ENCODE measurements at regions not wholly inside any gene's neighbourhood (a gene's known extent, or its start where the extent isn't known, plus 50 kb on each side); places are given as distances from the start of the nearest gene placed in this dataset.
"Not testable (repeated sequence)": the region's sequence is repeated elsewhere in the genome, so short reads cannot be mapped to it uniquely, and the experiment has no call there.

DNA sequence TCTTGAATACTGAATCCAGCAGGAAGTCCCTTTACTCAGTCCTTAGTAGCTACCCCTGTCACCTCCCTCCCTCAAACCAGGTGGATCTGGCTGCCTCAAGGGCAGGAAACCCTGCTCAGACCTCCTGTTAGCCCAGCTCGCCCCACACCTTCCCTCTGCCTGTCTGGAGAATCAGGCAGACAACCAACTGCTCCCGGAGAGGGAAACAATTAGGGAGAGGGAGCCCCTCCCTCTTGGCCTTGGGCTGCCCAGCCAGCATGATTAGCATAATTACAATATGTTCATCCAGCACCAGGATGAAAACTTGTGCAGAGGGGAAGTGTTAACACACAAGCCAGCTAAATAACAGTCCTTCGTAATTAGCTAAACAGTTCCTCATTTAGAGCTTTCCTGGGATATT, 185.5 kb downstream of the C1D start:
- DNase-seq, result no peak

GRCh38 chr2:67878743-67879142, 184.1 kb downstream of the C1D start:
- no peak for DNase-seq

DNA sequence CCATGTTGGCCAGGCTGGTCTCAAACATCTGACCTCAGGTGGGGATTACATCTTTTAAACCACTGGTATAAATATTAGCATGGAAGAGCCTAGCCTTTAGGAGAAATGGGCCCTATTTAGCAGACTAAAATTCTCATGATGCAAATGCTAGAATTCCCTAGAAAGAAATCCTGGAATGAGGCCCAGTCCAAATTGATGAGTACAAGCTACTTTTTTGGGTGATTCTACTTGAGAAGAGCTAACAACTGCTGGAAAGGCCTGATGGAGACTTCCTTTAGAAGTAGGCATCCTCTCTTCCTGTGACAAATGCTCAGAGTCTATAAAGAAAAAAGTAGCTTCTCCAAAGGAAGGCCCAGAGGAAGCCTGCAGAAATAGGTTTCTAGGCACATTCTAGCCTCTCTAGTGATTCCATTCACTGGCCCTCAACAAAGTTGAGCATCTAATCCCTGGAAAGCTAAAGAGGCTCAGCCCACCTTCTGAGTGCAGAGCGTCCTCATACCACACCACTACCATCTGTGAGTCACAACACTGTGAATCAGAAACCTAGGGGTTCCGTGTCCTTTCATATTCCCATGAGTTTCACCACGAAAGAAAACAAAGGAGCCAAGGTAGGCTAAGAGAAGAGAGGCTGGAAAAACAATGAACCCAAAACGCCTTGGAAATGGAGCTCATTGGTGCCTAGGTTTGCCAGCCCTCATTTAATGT, 183.1 kb downstream of the C1D start:
- no peak for DNase-seq

GRCh38 chr2:67880291-67880761, 182.5 kb downstream of the C1D start:
- no peak for DNase-seq

GRCh38 chr2:67881816-67882215, 181.0 kb downstream of the C1D start:
- no peak for DNase-seq

GRCh38 chr2:67883316-67884087, 179.3 kb downstream of the C1D start:
- DNase-seq, result no peak

DNA sequence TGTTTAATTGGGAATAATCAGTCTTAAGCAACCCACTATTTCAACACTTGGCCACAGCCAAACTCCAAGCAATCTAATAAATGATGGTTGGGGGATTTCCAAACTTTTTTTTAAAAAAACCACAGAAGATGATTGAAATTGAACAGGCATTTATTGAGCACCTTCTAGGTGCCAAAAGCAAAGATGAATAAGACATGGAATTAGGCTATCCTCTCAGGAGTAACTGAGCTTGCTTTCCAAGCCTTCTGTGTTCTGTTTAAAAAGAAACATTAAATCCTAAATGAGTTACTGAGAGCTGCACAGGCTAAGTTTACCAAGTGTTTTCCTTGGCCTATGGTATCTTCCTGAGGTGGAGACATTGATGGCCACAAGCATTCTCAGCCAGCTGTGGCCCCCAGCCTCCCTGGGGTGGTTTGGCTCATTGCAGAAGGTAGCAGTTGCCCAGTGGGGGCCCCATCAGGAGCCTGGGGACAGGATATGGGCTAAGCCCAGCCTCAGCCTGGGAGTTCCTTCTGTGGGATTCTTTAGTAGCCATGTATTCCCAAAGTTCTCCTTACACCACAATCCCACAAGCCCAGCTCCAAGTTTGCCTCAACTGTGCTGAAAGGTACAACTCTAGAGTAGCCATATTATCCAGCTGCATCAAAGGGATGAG, 174.3 kb downstream of the C1D start:
- no peak for DNase-seq

DNA sequence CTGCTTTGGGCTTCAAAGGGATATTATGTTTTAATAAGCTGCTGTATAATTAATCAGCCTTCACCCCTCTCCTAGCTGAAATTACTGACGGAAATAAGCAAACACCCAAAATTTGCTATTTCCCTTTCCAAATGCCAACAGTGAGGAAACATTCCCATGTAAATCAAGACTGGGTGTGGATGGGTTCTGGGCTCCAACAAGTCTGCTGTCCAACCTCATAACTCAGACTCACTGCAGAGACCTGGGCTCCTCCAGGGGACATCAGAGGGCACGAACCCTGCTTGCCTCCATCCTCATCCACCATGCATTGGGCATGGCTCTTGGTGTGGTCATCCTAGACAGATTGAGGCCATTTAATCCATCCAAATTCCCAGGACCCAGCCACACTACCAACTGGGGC, 173.7 kb downstream of the C1D start:
- no peak for DNase-seq

- DNase-seq, result no peak
These were observed 171.2 kb downstream of the C1D start for GRCh38 chr2:67891642-67892041.

DNA sequence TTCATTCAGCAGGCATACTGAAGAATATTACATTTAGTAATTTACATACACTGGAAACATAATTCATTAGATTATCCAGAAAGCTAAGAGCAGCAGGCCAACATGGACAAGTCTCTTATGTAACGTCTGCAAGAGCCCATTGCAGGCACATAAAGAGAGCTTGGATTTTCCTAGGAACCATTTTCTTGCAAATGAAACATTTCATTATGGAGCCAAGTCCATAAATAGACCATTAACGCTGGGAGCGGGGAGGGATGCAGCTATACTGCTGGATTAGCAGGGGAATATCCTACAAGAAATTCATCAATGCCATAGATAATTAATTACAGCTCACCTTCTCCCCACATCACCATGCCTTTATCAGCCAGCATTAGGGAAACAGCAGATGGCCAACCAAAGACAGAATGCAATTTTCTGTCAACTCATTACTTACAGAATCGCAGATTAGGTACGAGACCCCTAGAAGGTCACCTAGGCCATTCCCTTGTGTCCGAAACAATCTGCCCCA, 170.4 kb downstream of the C1D start:
- no peak for DNase-seq

DNA sequence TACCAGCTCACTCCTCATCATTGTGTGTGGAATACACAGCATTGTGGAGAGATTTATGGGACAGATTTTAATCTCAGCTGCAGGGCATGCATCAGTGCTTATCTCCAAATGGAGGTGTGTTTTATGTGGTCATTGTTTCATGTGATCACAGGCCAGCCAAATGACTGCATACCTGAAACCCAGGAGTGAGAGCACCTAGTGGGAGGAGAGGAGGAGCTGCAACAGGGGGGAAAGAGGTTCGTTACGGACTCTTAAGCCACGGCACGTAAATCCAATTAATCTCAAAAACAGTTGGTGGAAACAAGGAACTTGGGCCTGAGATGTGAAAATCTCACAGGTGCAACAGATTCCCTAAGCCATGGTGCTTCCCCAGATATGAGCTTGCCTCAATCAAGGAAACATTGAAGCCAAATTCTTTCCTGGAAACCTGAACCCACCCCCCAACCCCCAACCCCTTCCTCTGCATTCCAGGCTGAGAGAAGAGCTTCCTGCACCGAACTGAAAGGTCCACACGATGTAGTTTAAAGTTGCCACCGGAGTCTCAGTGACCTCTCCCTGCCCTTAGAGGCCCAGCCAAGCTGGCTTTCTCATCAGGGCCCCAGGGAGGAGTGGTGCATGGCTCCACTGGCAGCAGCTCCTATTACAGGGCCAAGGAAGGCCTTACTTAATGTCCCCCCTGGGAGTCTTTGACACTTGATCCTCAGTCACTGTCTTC, 167.4 kb downstream of the C1D start:
- no peak for DNase-seq

DNA sequence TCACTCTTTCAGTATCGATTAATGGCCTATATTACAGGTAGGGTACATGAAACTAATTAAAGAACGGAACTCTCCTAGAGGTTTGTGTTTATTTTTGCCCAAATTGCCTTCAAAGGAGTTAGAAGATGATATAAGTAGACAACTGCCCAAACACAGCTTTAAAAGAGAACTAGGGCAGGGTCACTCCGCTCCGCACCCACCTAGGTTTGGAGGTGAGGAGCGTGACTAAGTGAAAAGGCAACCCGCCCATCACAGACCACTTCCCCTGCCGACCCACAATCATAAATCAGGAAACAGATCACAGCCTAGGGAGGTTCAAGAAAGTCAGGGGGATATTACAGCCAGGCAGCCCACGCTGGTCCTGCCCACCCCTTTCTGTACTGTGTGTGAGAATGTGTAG, 166.7 kb downstream of the C1D start:
- DNase-seq, result peak in 1 of 4 experiments; percentile 0

DNA sequence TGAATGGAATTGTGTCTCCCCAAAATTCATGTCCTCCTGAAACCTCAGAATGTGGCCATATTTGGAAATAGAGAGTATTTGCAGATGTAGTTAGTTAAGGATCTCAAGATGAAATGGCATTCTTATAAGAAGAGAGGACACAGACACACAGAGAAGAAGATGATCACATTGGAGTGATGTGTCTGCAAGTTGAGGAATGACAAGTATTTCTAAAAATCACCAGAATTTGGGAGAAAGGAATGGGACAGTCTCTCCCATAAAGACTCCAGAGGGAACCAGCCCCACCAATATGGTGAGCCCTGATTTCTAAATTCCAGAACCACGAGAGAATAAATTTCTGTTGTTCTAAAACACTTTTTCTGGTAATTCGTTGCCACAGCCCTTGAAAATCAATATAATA, 166.3 kb downstream of the C1D start:
- DNase-seq, result no peak

- DNase-seq, result no peak
These were observed 164.2 kb downstream of the C1D start for GRCh38 chr2:67898595-67898994.

DNA sequence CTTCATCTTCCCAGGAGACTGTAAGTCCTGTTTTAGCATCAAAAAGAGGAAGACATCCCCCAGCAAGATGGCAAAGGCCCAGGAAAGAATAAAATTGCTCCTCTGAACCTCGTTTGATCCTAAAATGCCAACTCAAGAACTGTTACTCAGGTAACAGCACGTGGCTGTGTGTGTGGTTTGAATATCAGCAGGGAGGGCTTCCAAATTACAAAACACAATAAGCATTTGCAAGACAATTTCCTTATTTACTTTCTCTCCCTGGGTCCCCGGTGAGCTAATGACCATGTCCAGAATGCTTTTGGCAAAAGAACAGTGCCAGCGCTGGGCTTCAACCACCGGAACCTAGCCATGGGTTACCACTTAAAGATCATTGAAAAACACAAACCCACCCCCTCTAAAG, 163.6 kb downstream of the C1D start:
- no peak for DNase-seq

- no peak for DNase-seq
These were observed 162.0 kb downstream of the C1D start for GRCh38 chr2:67900826-67901225.

GRCh38 chr2:67904566-67904965, 158.2 kb downstream of the C1D start:
- DNase-seq, result no peak

- DNase-seq, result no peak
These were observed 157.8 kb downstream of the C1D start for GRCh38 chr2:67904966-67905365.

DNA sequence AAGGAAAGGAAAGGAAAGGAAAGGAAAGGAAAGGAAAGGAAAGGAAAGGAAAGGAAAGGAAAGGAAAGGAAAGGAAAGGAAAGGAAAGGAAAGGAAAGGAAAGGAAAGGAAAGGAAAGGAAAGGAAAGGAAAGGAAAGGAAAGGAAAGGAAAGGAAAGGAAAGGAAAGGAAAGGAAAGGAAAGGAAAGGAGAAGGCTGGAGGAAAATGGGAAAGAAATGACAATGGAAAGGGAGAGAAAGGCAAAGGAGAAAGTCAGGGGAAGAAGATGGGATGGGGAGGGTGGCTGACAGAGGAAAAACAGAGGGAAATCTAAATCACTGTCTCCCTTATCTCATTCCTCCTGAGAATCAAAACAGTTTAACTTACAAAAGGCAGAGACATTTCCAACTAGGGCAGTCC, 156.3 kb downstream of the C1D start:
- not testable (repeated sequence) for DNase-seq

GRCh38 chr2:67917332-67918054, 145.3 kb downstream of the C1D start:
- no peak for DNase-seq

GRCh38 chr2:67918471-67918870, 144.3 kb downstream of the C1D start:
- no peak for DNase-seq

GRCh38 chr2:67919490-67919889, 143.3 kb downstream of the C1D start:
- no peak for DNase-seq

All from suppressor macrophage (primary cell).